PC-3 (cell line): ENCODE measurements at regions not wholly inside any gene's neighbourhood (a gene's known extent, or its start where the extent isn't known, plus 50 kb on each side); places are given as distances from the start of the nearest gene placed in this dataset.

Source experiments
- EZH2 ChIP-seq: fragments of 300-600 bp; sonication (generic); IDR thresholded peaks from one replicate; pipeline ENCODE4 v1.6.1; 2017; ENCODE audit warnings: antibody characterized with exemption, mild to moderate bottlenecking, low read length; ENCODE audit not compliant: unreplicated experiment
- TF ChIP-seq, protein P1 (sequence below): fragments of 300-600 bp; sonication (generic); conservative IDR thresholded peaks from 2 replicates; pipeline ENCODE4 v1.5.1; 2017; ENCODE audit warnings: antibody characterized with exemption, low read depth, mild to moderate bottlenecking, low read length

DNA sequence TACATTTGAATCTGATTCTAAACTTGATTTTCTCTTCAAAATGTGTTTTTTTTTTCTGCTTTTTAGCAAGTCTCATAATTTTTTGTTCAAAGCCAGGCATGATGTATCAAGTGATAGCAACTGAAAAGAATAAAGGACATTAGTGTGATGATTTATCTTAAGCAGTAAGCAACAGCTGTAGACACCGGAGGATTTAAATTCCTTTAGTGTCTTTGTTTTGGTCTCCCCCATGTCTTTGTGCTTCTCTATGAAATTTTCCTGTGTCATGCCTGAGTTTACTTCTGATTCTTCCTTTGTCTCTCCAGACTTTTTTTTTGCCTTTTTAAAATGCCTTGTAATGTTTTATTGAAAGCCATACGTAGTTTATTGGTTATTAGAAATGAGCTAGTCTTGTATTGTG lies 934.2 kb upstream of the RAG2 start:
- TF ChIP-seq, protein P1, sequence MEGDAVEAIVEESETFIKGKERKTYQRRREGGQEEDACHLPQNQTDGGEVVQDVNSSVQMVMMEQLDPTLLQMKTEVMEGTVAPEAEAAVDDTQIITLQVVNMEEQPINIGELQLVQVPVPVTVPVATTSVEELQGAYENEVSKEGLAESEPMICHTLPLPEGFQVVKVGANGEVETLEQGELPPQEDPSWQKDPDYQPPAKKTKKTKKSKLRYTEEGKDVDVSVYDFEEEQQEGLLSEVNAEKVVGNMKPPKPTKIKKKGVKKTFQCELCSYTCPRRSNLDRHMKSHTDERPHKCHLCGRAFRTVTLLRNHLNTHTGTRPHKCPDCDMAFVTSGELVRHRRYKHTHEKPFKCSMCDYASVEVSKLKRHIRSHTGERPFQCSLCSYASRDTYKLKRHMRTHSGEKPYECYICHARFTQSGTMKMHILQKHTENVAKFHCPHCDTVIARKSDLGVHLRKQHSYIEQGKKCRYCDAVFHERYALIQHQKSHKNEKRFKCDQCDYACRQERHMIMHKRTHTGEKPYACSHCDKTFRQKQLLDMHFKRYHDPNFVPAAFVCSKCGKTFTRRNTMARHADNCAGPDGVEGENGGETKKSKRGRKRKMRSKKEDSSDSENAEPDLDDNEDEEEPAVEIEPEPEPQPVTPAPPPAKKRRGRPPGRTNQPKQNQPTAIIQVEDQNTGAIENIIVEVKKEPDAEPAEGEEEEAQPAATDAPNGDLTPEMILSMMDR: no peak
- no peak for TF ChIP-seq EZH2
